Inflammatory macrophage treated with lipopolysaccharide for 4 hours (primary cell): ENCODE measurements at regions not wholly inside any gene's neighbourhood (a gene's known extent, or its start where the extent isn't known, plus 50 kb on each side); places are given as distances from the start of the nearest gene placed in this dataset.

Experiments used
- DNase-seq: peaks from one replicate; pipeline ENCODE4 v3.0.0-alpha.2; 2020

- DNase-seq: no peak
These were observed 134.6 kb upstream of the RCN1 start for GRCh38 chr11:31956310-31956709.

DNA sequence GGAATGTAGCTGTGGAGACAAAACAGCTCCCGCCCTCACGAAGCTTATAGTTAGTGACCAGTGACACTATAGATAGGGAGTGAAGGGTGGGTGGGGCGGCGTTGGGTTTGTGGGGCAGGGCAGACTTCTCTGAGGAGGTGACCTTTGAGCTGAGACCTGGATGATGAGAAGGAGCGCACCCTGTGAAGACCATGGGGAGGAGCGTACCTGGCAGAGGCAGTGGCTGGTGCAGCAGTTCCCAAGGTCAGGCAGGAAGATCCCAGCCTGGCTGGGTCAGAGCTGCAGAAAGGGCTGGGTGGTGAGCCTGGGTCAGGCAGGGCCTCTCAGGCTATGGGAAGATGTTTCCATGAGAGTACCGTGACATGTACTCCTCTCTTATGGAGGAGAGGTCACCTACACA is 135.0 kb upstream of the RCN1 start:
- no peak for DNase-seq

- DNase-seq: no peak
These were observed 137.0 kb upstream of the RCN1 start for GRCh38 chr11:31953803-31954327.

- peak; percentile 31 for DNase-seq
These were observed 138.6 kb upstream of the PAX6 start for GRCh38 chr11:31949733-31950200.

GRCh38 chr11:31947051-31947450 is 135.9 kb upstream of the PAX6 start:
- no peak for DNase-seq

DNA sequence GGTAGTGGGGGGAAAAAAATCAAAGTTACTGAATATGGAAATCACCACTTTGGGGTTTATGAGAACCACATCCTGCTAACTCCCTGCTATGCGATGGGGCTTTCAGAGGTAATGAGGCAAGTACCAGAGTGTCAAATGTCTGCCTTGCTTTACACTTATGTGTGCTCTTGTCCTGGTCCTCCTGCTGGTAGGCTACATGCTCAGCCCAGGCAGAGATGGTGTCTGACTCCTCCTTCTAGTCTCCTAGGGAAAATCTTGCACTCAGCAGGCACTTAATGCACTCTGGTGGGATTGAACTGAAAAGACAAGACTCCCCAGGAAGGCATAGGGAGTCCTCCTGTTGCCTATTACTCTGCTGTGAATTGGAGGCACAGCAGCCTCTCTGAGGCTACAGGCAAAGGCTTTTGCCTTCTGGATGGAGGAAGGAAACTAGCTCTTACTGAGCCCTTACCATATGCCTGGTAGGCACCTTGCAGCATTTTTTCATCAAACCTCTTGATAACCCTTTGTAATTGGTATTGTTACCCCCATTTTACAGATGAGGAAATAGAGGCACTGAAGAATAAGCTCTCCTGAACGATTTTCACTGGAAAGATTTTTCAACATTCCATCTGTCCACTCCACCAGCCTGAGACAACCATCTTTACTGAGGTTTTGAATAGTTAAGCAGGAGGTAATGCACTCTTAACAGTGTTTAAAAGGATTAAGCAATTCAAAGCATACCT is 132.1 kb upstream of the PAX6 start:
- DNase-seq: no peak

DNA sequence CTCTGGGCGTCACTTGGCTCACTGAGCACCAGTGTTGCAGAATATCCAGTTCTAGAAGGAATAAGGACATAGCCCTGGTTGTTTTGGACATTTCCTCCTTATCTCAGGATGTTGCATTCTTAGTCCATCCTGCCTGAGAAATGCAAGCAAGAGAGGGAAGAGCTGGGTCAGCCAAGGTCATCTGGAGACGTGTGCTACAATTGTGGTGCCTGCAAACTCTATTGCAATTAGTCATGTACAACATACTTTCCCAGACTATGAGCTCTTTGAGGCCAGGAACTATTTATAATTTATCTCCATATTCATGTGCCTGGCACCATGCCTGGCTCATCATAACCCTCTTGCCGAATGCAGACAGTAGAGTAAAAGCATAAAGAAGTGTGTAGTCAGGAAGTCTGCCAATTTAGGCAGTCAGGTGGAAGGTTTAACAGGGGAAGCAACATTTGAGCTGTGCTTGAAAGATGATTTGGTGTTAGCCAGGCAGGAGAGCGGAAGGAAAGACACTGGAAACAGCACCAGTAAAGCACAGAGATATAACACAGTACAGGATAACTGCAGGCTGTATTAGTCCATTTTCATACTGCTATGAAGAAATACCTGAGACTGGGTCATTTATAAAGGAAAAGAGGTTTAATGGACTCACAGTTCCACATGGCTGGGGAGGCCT is 129.4 kb upstream of the PAX6 start:
- DNase-seq: no peak

DNA sequence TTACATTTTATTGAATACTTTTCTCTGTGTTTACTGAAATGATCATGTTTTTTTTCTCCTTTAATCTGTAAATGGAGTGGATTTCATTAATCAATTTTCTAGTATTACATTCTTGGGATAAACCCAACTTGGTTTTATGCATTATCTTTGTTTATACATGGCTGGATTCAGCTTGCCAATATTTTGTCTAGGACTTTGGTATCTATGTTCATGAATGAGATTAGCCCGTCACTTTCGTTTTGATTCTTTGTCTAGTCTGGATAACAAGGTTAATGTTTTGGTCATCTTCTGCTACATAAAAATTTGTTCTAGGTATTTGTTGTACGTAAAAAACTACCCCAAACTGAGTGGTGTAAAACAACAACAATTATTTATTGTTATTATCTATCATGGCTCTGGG is 127.9 kb upstream of the PAX6 start:
- DNase-seq: no peak

DNA sequence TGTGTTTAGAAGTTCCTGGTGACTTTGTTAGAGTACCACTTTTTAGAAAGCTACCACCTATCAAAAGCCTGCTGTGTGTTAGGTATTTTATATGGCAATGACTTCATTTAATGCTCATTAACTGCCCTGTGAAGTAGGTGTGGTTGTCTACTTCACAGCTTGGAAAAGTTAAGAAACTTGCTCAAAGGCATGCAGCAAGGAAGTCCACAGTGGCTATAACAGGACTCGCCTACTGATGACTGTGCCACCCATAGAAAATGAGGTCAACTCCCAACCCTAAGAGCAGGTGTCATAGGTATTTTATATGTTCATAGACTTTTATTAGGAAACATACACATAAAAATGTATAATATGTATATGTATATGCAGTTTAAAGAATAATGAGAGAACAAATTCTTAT is 125.2 kb upstream of the PAX6 start:
- DNase-seq: no peak

DNA sequence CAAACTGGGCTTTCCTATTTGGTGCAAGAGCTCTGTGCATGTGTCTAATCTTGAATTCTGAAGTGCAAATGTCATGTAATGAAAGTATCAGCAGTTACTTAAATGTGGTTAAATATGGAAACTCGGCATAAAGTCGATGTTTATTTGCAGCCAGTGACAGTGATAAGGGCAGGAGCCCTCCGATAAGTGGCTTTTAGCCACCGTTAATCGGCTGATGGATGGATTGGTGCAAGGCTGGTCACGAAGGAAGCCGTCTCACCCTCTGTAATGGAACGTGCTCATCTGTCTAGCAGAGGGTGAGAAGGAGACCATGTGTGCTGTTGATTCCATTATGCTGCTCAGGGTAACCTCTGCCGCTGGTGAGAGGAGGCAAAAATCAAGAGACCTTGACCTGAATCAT is 121.8 kb upstream of the PAX6 start:
- DNase-seq: no peak

DNA sequence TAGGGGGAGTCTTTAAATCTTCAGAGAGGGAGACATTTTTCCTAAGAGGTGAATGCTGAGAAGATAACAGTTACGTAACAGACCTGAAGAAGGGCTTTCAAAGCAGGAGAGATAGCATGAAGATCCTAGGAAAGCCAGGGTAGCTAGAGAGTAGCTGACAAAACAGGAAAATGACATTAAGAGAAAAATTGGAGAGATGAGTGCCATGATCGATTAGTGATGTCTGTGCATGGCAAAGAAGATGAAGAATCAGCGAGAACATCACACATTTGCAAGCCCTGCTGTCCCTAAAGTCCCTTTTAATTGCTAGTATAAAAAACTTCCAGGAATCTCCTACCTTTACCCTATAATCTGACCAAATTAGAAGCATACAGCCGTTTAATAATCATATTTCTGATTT is 116.9 kb upstream of the PAX6 start:
- no peak for DNase-seq

DNA sequence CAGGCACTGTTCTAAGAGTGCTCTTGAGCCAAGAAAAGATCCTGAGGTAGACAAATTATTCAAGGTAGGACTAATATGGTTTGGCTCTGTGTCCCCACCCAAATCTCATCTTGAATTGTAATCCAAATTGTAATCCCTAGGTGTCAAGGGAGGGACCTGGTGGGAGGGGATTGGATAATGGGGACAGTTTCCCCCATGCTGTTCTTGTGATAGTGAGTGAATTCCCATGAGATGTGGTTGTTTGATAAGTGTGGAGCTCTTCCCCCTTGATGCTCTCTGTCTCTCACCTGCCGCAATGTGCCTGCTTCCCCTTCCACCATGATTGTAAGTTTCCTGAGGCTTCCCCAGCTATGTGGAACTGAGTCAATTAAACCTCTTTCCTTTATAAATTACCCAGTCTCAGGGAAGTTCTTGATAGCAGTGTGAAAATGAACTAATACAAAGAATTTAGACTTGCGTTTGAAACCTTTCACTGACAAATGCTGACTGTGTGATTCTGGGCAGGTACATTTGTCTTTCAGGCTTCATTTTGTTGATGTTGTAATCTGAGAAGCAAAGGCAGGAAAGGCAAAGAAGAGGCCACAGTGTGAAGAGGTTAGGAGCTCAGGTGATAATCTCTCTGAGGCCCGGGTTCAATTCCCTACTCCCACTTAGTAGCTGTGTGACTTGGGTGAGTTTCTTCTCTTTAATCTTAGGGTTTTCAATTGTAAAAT is 115.8 kb upstream of the PAX6 start:
- DNase-seq: no peak

DNA sequence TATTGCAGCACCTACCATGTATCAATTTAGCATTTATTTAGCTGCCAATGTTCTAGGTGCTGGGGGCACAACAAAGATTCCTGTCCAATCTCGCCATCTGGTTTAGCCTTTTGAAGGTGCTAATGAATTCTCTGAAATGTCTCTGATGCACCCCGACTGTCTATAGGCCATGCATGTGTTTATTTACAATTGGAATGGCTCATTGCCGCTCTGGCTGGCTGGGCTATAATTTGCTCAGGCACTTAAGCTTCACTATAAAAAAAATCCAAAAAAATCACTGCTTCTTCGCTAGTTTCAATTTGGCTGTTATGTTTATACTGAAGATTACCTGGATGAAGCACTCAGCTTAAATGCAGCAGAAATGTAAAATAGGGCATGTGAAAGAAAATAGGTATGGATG is 115.0 kb upstream of the PAX6 start:
- no peak for DNase-seq

DNA sequence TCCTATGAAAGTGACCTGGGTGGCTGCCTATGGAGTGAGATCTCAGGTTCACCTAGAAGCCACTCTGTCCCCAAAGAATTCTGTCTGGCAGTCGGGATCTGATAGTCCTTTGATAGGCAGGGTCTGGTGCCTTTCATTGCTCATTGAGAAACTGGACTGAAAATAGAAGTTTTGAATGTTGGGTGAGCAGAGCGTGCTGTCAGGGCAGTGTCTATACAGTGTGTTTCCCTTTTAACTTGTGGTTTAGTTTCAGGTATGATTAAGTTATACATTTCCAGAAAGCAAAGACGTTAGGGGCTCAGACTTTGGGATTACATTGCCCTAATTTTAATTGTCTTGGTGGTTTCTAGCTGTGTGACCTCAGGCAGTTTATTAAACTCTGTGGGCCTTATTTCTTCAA is 111.3 kb upstream of the PAX6 start:
- no peak for DNase-seq

- DNase-seq: no peak
These were observed 110.0 kb upstream of the PAX6 start for GRCh38 chr11:31921081-31921480.

GRCh38 chr11:31919175-31919574 is 108.1 kb upstream of the PAX6 start:
- DNase-seq: no peak

- DNase-seq: no peak
These were observed 104.7 kb upstream of the PAX6 start for GRCh38 chr11:31915867-31916266.

DNA sequence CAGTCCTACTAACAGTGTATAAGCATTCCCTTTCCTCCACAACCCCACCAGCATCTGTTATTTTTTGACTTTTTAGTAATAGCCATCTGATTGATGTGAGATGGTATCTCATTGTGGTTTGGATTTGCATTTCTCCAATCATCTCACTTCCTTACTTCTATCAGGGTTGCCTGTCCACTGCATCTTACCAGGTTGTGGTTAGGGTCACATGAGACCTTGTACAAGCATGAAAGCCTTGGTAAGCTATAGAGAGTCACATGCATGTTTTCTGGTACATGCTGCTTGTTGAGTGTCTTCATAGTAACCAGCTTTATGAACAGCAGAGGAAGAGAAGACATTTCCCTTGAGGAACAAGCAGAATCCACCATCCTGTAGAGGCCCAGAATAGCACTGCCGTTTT is 102.9 kb upstream of the PAX6 start:
- DNase-seq: no peak

DNA sequence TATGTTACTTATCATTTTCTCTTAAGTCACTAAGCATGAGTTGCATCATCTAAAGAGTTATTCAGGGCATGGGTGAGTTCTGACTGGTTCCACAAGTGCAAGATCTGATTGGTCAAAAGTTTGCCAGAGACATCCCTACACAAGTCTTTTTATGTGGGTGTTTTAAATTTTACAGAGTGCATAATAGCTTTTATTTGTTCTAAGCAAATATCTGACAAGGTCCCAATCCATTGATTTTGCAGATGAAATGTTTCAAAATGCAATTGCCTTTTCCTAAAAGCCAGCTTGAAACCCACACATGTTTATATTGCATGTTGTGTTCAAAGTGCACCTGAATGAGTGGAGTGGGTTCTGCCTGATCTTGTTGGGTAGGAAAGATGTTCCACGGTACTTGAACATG is 101.7 kb upstream of the PAX6 start:
- no peak for DNase-seq

- DNase-seq: no peak
These were observed 99.9 kb upstream of the PAX6 start for GRCh38 chr11:31910950-31911576.

DNA sequence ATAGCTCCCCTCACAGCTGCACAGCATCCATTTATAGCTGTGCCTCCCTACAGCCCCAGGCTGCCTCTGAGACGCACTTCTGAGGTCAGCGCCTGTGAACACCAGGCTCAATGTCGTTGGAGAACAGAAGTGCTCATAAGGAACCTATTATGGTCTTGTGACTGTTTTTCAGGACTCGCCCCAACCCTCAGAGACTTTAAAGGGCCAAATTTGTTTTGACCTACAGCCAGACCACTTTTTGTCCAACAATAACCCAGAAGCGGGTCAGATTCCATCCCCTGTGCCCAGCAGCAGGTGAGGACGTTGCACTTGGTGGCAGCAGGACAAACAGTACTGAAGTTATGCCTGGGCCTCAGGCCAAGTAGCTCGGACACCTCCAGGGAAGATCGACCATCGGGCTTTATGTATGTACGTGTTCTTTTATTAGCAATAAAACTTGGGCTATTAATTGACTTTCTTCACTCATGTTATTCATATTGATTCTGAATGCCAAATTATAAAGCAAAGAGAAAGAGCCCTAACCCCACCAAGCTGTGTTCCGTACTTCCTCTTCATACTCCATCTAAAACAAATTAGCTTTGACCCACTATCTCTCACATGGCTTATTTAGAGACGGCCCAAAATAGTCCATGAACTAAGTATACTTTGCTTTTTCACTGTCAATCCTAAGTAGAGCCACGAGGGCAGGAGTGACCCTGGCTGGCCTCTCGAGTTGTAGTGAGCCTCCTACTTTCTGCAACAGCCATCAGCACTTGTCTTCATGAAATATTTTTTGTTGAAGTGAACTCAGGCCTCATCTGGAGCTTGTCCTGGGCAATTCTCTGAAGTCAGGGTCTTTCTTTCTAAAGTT is 92.3 kb upstream of the PAX6 start:
- DNase-seq: no peak

DNA sequence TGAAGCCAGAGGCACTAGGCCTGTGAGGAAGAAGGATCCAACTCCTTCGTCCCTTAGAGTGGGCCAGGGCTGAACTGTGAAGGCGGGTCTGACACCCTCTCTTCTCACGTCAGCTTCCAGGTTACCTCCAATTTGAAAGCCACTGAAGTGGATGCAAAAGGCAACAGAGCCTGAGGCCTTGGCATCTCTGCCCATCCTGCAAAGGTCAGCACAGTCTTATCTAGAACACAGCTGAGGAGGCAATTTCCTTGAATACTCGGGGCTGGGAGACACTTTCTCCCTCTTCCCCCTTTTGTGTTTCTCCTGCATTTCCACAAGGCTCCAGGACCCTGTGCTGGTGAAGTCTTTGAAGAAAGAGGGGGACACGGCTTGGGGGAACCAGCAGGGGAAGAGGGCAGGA is 91.6 kb upstream of the PAX6 start:
- no peak for DNase-seq
